ENCODE measurements at regions not wholly inside any gene's neighbourhood (a gene's known extent, or its start where the extent isn't known, plus 50 kb on each side); places are given as distances from the start of the nearest gene placed in this dataset.
"Not testable (repeated sequence)": the region's sequence is repeated elsewhere in the genome, so short reads cannot be mapped to it uniquely, and the experiment has no call there.

GRCh38 chr6:14889611-14890593 lies 356.0 kb upstream of the JARID2 start:
- no peaks in the 10 kb centered on the region for H4K20me1 ChIP-seq (ENCODE audit: insufficient read depth)
- H3K9me3 ChIP-seq (ENCODE audit: control insufficient read depth in 1 of 2, insufficient read depth in 1 of 2, low read depth in 1 of 2, low read length in 2 of 2), result no peaks in the 10 kb centered on the region
- no peaks in the 10 kb centered on the region for H3K9me2 ChIP-seq (ENCODE audit: insufficient read depth)
- ATAC-seq, result no peak
- no peaks in the 10 kb centered on the region for H3K27me3 ChIP-seq (ENCODE audit: insufficient read depth, low read length)
- CTCF ChIA-PET, result no interaction called here
- H3K4me1 ChIP-seq (ENCODE audit: control insufficient read depth in 1 of 2, insufficient read depth in 2 of 2, low read length in 2 of 2), result no peaks in the 10 kb centered on the region
- H2AFZ ChIP-seq (ENCODE audit: low read depth, low read length, poor library complexity, severe bottlenecking), result no peak overlapping the region
- H3K4me2 ChIP-seq (ENCODE audit: low read length), result no peak overlapping the region
- H3K79me2 ChIP-seq (ENCODE audit: insufficient read depth, low read length), result no peaks in the 10 kb centered on the region
- H3K4me3 ChIP-seq (replicated peaks in 1 of 2; ENCODE audit: low read depth in 1 of 2, low read length in 2 of 2), result no peak overlapping the region
- RAD21 ChIA-PET (ENCODE audit: low non-redundant PET in 1 of 2, low total read pairs in 2 of 2, uncharacterized antibody in 2 of 2, unreplicated experiment in 2 of 2), result no interaction called here
- DNase-seq (ENCODE audit: low read depth, low spot score), result no peak
- no peaks in the 10 kb centered on the region for H3K36me3 ChIP-seq (ENCODE audit: control insufficient read depth in 1 of 2, insufficient read depth in 2 of 2, low read length in 2 of 2)
- POLR2A ChIA-PET, result no interaction called here
- TF ChIP-seq, protein P1, sequence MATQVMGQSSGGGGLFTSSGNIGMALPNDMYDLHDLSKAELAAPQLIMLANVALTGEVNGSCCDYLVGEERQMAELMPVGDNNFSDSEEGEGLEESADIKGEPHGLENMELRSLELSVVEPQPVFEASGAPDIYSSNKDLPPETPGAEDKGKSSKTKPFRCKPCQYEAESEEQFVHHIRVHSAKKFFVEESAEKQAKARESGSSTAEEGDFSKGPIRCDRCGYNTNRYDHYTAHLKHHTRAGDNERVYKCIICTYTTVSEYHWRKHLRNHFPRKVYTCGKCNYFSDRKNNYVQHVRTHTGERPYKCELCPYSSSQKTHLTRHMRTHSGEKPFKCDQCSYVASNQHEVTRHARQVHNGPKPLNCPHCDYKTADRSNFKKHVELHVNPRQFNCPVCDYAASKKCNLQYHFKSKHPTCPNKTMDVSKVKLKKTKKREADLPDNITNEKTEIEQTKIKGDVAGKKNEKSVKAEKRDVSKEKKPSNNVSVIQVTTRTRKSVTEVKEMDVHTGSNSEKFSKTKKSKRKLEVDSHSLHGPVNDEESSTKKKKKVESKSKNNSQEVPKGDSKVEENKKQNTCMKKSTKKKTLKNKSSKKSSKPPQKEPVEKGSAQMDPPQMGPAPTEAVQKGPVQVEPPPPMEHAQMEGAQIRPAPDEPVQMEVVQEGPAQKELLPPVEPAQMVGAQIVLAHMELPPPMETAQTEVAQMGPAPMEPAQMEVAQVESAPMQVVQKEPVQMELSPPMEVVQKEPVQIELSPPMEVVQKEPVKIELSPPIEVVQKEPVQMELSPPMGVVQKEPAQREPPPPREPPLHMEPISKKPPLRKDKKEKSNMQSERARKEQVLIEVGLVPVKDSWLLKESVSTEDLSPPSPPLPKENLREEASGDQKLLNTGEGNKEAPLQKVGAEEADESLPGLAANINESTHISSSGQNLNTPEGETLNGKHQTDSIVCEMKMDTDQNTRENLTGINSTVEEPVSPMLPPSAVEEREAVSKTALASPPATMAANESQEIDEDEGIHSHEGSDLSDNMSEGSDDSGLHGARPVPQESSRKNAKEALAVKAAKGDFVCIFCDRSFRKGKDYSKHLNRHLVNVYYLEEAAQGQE (IDR thresholded peaks at IDR 0.05; ENCODE audit: low read depth), result no peak
- TF ChIP-seq EGR1 (IDR thresholded peaks at IDR 0.05; ENCODE audit: low read depth), result no peak
- no peak for TF ChIP-seq ZNF274 (IDR thresholded peaks at IDR 0.05; ENCODE audit: low read depth, low read length)
- TF ChIP-seq ZFX (IDR thresholded peaks at IDR 0.05), result no peak
- TF ChIP-seq SIN3A (IDR thresholded peaks at IDR 0.05; ENCODE audit: low read depth), result no peak
- TF ChIP-seq POLR2AphosphoS5 (IDR thresholded peaks at IDR 0.05; ENCODE audit: low read depth, low read length), result no peak
- TF ChIP-seq JUND (IDR thresholded peaks at IDR 0.05), result no peak
- TF ChIP-seq CBX3 (IDR thresholded peaks at IDR 0.05; ENCODE audit: low read depth), result no peak
- no peak for TF ChIP-seq RAD21 (IDR thresholded peaks at IDR 0.05; ENCODE audit: low read depth)
- TF ChIP-seq, protein P2, sequence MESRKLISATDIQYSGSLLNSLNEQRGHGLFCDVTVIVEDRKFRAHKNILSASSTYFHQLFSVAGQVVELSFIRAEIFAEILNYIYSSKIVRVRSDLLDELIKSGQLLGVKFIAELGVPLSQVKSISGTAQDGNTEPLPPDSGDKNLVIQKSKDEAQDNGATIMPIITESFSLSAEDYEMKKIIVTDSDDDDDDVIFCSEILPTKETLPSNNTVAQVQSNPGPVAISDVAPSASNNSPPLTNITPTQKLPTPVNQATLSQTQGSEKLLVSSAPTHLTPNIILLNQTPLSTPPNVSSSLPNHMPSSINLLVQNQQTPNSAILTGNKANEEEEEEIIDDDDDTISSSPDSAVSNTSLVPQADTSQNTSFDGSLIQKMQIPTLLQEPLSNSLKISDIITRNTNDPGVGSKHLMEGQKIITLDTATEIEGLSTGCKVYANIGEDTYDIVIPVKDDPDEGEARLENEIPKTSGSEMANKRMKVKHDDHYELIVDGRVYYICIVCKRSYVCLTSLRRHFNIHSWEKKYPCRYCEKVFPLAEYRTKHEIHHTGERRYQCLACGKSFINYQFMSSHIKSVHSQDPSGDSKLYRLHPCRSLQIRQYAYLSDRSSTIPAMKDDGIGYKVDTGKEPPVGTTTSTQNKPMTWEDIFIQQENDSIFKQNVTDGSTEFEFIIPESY (IDR thresholded peaks at IDR 0.05; ENCODE audit: extremely low read depth, insufficient replicate concordance, low read length), result no peak
- TF ChIP-seq SRF (IDR thresholded peaks at IDR 0.05; ENCODE audit: low read depth), result no peak
- intact Hi-C loops (cut with micrococcal nuclease), result no loop called here
- no peak overlapping the region for H3K9ac ChIP-seq (ENCODE audit: low read length)
- BruUV-seq (replicated peaks), result no TSS peak
- H3K27ac ChIP-seq (ENCODE audit: low read depth, low read length), result no peak overlapping the region

- H3K9ac ChIP-seq (ENCODE audit: low read length); H3K9me3 ChIP-seq (ENCODE audit: control insufficient read depth in 1 of 2, insufficient read depth in 1 of 2, low read depth in 1 of 2, low read length in 2 of 2); POLR2A ChIA-PET; H3K36me3 ChIP-seq (ENCODE audit: control insufficient read depth in 1 of 2, insufficient read depth in 2 of 2, low read length in 2 of 2); H3K4me2 ChIP-seq (ENCODE audit: low read length); H3K4me1 ChIP-seq (ENCODE audit: control insufficient read depth in 1 of 2, insufficient read depth in 2 of 2, low read length in 2 of 2); H3K4me3 ChIP-seq (replicated peaks in 1 of 2; ENCODE audit: low read depth in 1 of 2, low read length in 2 of 2); H3K79me2 ChIP-seq (ENCODE audit: insufficient read depth, low read length); ATAC-seq; H3K27ac ChIP-seq (ENCODE audit: low read depth, low read length); H3K27me3 ChIP-seq (ENCODE audit: insufficient read depth, low read length); DNase-seq (ENCODE audit: low read depth, low spot score); BruUV-seq (replicated peaks); H2AFZ ChIP-seq (ENCODE audit: low read depth, low read length, poor library complexity, severe bottlenecking); H3K9me2 ChIP-seq (ENCODE audit: insufficient read depth); H4K20me1 ChIP-seq (ENCODE audit: insufficient read depth); RAD21 ChIA-PET (ENCODE audit: low non-redundant PET in 1 of 2, low total read pairs in 2 of 2, uncharacterized antibody in 2 of 2, unreplicated experiment in 2 of 2); CTCF ChIA-PET; intact Hi-C loops (cut with micrococcal nuclease): not testable (repeated sequence)
These were observed 354.0 kb upstream of the JARID2 start for GRCh38 chr6:14891820-14892375.

Measured in HCT116 (cell line).